GM12872 (cell line): ENCODE measurements at regions not wholly inside any gene's neighbourhood (a gene's known extent, or its start where the extent isn't known, plus 50 kb on each side); places are given as distances from the start of the nearest gene placed in this dataset.

Experiments
- TF ChIP-seq, protein P1 (sequence below): IDR thresholded peaks from 3 replicates; pipeline ENCODE4 v1.5.1; 2011; ENCODE audit warnings: low read depth, mild to moderate bottlenecking, low read length, moderate library complexity; ENCODE audit not compliant: insufficient read depth

DNA sequence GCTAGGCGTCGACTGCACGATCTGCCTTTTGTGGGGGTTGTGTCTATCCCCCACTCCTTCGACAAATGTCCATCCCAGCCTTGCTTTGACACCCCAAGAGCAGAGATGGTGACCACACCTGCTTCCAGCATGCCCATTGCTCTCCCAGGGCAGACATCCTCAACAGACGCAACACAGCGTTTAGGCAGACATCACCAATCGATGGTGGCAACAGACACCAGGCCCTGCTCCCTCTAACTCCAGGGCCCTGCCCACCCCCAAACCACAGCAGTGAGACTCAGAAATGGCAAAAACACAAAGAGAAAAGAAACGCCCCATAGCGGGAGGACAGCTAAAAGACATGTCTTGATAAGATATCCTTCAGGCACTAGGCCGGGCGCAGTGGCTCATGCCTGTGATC, 150.9 kb downstream of the CRYBB2 start:
- TF ChIP-seq, protein P1, sequence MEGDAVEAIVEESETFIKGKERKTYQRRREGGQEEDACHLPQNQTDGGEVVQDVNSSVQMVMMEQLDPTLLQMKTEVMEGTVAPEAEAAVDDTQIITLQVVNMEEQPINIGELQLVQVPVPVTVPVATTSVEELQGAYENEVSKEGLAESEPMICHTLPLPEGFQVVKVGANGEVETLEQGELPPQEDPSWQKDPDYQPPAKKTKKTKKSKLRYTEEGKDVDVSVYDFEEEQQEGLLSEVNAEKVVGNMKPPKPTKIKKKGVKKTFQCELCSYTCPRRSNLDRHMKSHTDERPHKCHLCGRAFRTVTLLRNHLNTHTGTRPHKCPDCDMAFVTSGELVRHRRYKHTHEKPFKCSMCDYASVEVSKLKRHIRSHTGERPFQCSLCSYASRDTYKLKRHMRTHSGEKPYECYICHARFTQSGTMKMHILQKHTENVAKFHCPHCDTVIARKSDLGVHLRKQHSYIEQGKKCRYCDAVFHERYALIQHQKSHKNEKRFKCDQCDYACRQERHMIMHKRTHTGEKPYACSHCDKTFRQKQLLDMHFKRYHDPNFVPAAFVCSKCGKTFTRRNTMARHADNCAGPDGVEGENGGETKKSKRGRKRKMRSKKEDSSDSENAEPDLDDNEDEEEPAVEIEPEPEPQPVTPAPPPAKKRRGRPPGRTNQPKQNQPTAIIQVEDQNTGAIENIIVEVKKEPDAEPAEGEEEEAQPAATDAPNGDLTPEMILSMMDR: no peak

DNA sequence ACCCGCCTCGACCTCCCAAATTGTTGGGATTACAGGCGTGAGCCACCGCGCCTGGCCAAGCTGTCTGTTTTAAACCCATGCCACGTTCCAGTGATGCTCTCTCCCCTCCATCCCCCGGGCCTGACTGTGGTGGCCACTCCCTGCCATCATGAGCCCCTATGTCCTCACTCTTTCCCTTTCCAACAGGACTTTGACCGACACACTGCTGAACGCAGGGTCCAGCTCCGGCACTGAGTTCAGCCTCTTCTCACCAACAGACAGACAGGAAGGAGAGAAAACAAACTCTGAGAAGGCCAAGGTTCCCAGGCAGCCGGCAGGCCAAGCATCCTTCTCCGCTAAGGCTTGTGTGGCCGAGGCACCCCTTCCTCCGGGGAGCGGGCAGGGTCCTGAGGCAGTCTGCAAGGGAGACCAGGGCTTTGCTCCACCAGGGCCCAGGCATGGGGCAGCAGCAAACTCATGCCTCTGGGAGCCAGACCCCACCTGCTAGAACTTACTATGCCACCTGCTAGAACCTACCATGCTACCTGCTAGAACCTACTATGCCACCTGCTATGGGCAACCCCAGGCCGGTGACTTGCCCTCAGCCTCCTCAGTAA, 152.7 kb downstream of the CRYBB2 start:
- TF ChIP-seq, protein P1: no peak

DNA sequence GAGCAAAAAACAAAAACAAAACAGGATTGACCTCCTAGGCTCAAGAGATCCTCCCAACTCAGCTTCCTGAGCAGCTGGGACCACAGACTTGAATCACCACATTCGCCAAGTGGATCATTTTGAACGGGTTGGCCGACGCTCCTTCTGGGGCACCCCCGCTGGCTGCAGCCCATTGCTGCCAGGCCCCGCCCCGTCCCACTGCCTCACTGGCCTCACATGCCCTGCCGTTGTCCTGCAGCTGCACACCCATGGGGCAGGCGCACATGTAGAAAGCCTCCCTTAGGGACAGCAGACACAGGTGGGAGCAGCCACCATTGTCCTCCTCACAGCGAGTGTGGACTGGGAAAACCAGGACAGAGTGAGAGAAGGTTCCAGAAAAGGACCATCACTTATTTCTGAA, 154.5 kb downstream of the CRYBB2 start:
- TF ChIP-seq, protein P1: no peak

DNA sequence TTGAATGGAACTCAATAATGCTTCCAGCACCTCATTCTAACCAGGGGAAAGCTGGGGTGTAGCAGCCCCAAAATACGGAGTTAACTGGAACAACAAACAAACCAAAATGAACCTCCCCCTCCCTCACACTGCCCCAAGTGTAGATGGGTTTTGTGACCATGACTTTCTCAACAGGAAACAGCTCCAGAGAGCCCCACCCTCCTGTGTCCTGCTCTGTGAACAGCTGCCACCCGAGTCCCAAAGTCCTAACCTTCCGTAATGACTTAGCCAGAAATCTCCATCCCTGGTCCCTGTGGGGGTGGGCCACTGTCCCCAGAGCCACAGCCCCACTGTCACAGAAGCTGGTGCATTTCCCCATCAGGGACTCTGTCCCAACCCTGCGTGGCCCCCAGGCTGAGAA, 155.4 kb downstream of the CRYBB2 start:
- TF ChIP-seq, protein P1: no peak

DNA sequence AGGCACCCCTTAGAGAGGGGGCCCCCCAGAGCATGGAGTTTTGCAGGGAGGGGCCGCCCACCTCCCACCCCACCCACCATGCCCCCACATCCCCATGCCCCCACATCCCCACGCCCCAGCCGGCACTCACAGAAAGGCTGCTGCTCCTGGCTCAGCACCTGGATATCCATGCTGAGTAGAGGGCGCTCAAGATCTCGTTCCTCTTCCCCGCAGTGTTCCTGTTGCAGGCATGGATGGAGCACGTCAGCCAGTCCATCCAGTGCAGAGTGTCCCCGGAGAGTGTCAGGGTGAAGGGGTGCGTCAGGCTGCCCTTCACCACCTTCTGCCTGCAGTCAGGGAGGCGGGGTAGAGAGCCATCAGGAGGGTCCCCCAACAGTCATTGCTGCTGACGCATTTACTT, 156.2 kb downstream of the CRYBB2 start:
- TF ChIP-seq, protein P1: no peak

DNA sequence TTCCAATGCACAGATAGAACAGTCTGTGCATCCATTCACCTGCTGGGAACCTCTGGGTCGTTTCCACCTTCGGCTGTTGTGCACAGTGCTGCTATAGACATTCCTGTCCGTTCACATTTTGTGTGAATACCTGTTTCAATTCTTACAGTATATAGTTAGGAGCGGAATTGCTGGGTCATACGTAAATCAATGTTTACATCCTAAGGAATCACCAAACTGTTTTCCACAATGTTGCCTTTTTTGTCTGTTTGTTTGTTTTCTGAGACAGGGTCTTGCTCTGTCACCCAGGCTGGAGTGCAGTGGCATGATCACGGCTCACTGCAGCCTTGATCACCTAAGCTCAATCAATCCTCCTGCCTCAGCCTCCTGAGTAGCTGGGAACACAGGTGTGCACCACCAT, 158.3 kb downstream of the CRYBB2 start:
- TF ChIP-seq, protein P1: no peak

DNA sequence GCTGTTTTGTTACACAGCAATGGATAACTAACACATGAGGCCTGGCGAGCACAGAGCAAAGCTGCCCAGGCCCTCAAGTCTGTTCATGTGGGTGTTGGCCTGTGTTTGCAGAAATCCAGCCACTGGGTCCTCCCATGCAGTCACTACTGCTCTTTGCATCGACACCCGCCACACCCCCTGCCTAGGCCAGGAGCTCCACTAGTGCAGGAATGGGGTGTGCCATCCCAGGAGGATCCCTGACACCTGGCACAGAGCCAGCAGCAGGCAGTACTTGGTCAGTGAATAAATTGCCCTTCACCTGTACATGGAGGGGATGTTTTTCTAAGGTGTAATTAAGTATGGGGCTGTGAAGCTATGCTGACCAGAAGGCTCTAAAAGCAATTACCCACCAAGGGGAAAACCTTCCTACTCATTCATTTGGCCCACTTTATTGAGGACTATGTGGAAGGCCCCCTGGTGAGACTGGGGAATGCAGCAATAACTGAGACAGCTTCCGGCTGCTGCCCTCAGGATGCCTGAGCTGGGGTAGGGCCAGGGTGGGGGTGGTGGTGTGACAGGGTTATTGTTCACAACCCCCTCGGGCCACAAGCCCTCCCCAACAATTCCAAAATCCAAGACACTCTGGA, 160.8 kb downstream of the CRYBB2 start:
- TF ChIP-seq, protein P1: no peak
